ENCODE measurements at regions not wholly inside any gene's neighbourhood (a gene's known extent, or its start where the extent isn't known, plus 50 kb on each side); places are given as distances from the start of the nearest gene placed in this dataset.

DNA sequence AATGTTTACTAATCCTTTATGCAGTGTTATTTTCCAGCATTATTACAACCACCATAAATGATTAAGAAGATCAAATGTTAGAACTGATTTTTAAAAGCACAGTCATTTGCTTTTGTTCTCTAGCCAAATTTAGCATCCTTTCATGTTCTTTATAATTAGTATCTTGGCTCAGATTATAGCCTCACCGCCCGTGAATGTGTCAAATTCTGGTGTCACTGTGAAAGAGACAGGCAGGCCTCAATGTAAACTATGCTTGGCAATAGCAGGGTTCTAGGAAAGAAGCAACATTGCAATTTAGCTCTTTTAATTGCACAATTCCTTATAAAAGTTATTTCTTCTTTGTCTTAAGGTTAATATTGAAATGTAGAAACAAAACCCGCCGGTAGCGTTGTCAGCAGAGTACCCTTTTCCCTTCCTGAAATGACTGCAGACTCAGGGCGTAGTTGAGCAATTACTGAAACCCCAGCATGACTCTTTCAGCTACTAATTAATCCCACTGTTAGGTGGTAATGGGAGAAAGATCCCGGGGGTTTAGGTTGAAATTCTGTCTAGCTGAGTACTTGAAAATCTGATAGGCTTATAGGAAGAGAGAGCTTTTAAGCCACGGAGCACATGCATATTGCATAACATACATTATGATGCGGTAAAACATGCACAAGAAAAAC lies 1600.5 kb upstream of the SEL1L start:
- 72 to 76% methylated on average over 9 of the region's 9 CpGs for WGBS, 2 donors
- Histone ChIP-seq H3K4me3 (no peak overlapping the region), H3K27me3 (no peaks in the 10 kb centered on the region), H3K36me3 (no peaks in the 10 kb centered on the region), H3K4me1 (no peaks in the 10 kb centered on the region), H3K9me3 (no peaks in the 10 kb centered on the region), H3K27ac (no peak overlapping the region)
- DNase-seq, result no peak
- intact Hi-C loops (cut with DNase I), result no loop called here
- TF ChIP-seq POLR2AphosphoS5 (IDR thresholded peaks at IDR 0.05) (no peak), POLR2A (IDR thresholded peaks at IDR 0.05) (no peak), CTCF (IDR thresholded peaks at IDR 0.05) (no peak), EP300 (IDR thresholded peaks at IDR 0.05) (no peak)

- TF ChIP-seq CTCF (IDR thresholded peaks at IDR 0.05) (no peak), POLR2A (IDR thresholded peaks at IDR 0.05) (no peak), EP300 (IDR thresholded peaks at IDR 0.05) (no peak), POLR2AphosphoS5 (IDR thresholded peaks at IDR 0.05) (no peak)
- H3K27me3 ChIP-seq, result no peaks in the 10 kb centered on the region
- no peaks in the 10 kb centered on the region for H3K4me1 ChIP-seq
- no peak overlapping the region for H3K27ac ChIP-seq
- H3K36me3 ChIP-seq, result no peaks in the 10 kb centered on the region
- no peaks in the 10 kb centered on the region for H3K9me3 ChIP-seq
- no peak for DNase-seq
- no peak overlapping the region for H3K4me3 ChIP-seq
- intact Hi-C loops (cut with DNase I), result no loop called here
- 83 to 86% methylated on average over 4 of the region's 4 CpGs for WGBS, 2 donors
Observed at GRCh38 chr14:83140756-83141155, 1607.1 kb upstream of the SEL1L start.

GRCh38 chr14:83147006-83147405 lies 1613.4 kb upstream of the SEL1L start:
- intact Hi-C loops (cut with DNase I), result no loop called here
- Histone ChIP-seq H3K4me1 (no peaks in the 10 kb centered on the region), H3K27me3 (no peaks in the 10 kb centered on the region), H3K9me3 (peaks cover 0 to 2% (median 0%) of the 10 kb centered on the region in 4 donors), H3K4me3 (no peak overlapping the region), H3K36me3 (no peaks in the 10 kb centered on the region), H3K27ac (no peak overlapping the region)
- TF ChIP-seq POLR2AphosphoS5 (IDR thresholded peaks at IDR 0.05), result no peak
- no peak for TF ChIP-seq CTCF (IDR thresholded peaks at IDR 0.05)
- no peak for TF ChIP-seq EP300 (IDR thresholded peaks at IDR 0.05)
- TF ChIP-seq POLR2A (IDR thresholded peaks at IDR 0.05), result no peak
- DNase-seq, result no peak
- WGBS, 2 donors, result 78 to 84% methylated on average over 3 of the region's 3 CpGs

GRCh38 chr14:83151571-83151970 lies 1617.9 kb upstream of the SEL1L start:
- TF ChIP-seq POLR2A (IDR thresholded peaks at IDR 0.05) (no peak), EP300 (IDR thresholded peaks at IDR 0.05) (no peak), POLR2AphosphoS5 (IDR thresholded peaks at IDR 0.05) (no peak), CTCF (IDR thresholded peaks at IDR 0.05) (no peak)
- DNase-seq, result no peak
- Histone ChIP-seq H3K9me3 (peaks cover 0 to 2% (median 0%) of the 10 kb centered on the region in 4 donors), H3K27ac (no peak overlapping the region), H3K27me3 (no peaks in the 10 kb centered on the region), H3K4me3 (no peak overlapping the region), H3K4me1 (no peaks in the 10 kb centered on the region), H3K36me3 (no peaks in the 10 kb centered on the region)
- 66 to 87% methylated on average over 1 of the region's 1 CpG for WGBS, 2 donors
- intact Hi-C loops (cut with DNase I), result no loop called here

DNA sequence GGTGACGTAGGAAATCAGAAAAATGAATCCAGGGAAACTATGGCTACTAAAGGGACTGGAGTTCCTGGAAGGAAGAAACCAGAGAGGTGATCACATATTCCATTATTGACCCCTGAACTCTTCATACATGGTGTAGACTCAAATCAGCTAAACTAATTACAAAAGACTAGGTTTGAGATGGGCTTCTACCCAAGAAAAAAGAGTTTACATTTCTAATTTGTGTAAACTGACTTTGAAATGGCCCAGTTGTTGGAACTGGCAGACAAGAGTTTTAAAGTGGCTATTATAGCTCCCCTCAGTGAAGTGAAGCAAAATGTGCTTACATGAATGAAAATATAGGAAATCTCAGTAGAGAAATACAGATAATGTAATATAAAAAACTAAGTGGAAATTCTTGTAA lies 1619.4 kb upstream of the SEL1L start:
- 35 to 52% methylated on average over 1 of the region's 1 CpG for WGBS, 2 donors
- no peak for TF ChIP-seq EP300 (IDR thresholded peaks at IDR 0.05)
- no peak for TF ChIP-seq POLR2A (IDR thresholded peaks at IDR 0.05)
- no peak for TF ChIP-seq CTCF (IDR thresholded peaks at IDR 0.05)
- TF ChIP-seq POLR2AphosphoS5 (IDR thresholded peaks at IDR 0.05), result no peak
- Histone ChIP-seq H3K36me3 (no peaks in the 10 kb centered on the region), H3K27me3 (no peaks in the 10 kb centered on the region), H3K4me1 (no peaks in the 10 kb centered on the region), H3K27ac (no peak overlapping the region), H3K9me3 (peaks cover 0 to 2% (median 0%) of the 10 kb centered on the region in 4 donors), H3K4me3 (no peak overlapping the region)
- intact Hi-C loops (cut with DNase I), result no loop called here
- no peak for DNase-seq

Measured in sigmoid colon (tissue), 6 donors.